ENCODE measurements at regions not wholly inside any gene's neighbourhood (a gene's known extent, or its start where the extent isn't known, plus 50 kb on each side); places are given as distances from the start of the nearest gene placed in this dataset.
"Not testable (repeated sequence)": the region's sequence is repeated elsewhere in the genome, so short reads cannot be mapped to it uniquely, and the experiment has no call there.

DNA sequence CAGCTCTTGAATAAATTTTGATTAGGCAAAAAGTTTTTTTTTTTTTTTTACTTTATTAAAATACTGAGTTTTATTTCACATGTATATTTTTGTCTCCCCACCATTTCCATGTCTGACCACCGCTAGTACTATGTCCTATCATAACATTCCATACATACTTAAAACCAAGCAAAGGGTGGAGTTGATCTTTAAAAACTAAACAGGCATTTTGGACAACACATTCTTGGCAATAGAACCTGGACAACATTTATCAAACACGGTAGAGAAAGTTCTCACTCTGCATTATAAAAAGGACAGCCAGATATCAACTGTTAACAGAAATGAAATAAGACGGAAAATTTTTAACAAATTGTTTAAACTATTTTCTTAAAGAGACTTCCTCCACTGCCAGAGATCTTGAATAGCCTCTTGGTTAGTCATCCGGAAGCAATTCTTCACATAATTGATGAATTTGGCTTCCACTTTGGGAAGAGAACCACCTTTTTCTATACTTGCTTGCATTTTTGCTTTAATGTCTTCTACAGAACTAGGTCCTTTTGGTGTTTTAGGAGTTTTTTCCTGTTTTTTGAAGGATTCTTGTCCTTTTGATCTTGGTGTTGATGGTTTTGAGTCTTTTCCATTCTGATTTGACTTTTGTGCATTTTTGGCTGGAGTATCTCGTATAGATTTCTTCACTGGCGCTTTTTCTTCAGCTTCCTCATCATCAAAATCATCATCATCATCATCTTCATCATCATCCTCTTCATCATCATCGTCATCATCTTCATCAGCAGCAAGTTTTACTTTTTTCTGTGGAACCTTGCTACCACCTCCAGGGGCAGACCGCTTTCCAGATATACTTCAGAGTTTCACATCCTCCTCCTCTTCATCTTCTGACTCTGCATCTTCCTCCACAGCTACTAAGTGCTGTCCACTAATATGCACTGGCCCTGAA is 58.7 kb downstream of the POU5F2 start:
- H3K27ac Mint-ChIP-seq, POLR2A ChIA-PET: not testable (repeated sequence)

DNA sequence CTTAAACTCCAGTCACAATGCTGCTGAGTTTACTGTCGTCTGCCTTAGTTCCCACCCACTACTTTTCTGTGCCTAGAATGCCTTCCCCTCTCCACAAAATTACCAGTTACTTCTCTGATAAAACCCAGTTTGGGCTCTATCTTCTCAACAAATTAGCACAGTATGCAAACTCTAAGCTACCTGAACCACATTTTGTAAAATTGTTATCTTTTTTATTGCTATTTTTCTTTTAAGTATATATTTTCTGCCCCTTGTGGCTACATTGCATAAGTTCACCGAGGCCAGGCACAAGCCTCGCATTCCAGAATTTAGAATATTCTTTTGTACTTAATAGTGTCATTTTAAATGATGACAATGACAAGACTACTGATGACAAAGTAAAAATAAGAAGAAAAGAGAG is 60.0 kb downstream of the POU5F2 start:
- ChIA-PET CTCF (interaction anchor here (0.6 kb wide), 1 partner anchor 72 kb away, joined by 3 read pairs; no protein-coding TSS in a partner anchor), POLR2A (no interaction called here)
- no peaks in the 10 kb centered on the region for H3K9me3 Mint-ChIP-seq (ENCODE audit: insufficient read depth)
- DNase-seq (no peak), ATAC-seq (no peak)
- H3K4me1 Mint-ChIP-seq (ENCODE audit: low read depth), result no peaks in the 10 kb centered on the region
- H3K27me3 Mint-ChIP-seq (ENCODE audit: low read depth), result no peaks in the 10 kb centered on the region
- no peaks in the 10 kb centered on the region for H3K36me3 Mint-ChIP-seq (ENCODE audit: low read depth)
- H3K4me3 Mint-ChIP-seq, result no peak overlapping the region
- no peak overlapping the region for H3K27ac Mint-ChIP-seq

More for the DNA sequence above, 58.7 kb downstream of the POU5F2 start:
- ATAC-seq; CTCF ChIA-PET; DNase-seq; H3K27me3 Mint-ChIP-seq (ENCODE audit: low read depth); H3K9me3 Mint-ChIP-seq (ENCODE audit: insufficient read depth); H3K36me3 Mint-ChIP-seq (ENCODE audit: low read depth); H3K4me1 Mint-ChIP-seq (ENCODE audit: low read depth); H3K4me3 Mint-ChIP-seq: not testable (repeated sequence)

DNA sequence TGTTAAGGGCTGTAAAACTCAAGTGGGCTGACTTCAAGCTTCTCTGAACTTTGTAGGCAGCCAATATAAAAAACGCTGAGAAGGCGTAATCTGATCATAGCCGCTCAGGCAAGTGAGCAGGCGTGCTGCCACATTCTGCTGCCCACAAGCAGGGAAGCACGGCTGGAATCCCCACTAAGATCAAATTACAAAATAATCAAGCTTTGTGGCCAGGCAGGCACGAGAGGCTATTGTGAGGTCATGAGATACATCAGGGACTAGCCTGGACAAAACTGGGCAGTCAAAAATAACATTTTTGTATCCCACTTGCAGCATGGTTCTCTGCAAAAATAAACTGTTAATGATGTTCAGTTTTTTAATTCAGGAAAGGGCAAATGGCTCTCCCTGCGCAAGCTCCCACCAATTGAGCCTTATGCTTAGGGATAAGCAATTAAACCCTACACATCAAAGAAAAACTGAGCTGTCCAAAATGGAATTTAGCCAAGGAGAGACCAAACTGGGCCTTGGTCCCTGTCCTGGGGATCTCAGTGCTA is 64.0 kb downstream of the POU5F2 start:
- CTCF ChIA-PET, result no interaction called here
- H3K9me3 Mint-ChIP-seq (ENCODE audit: insufficient read depth), result no peaks in the 10 kb centered on the region

DNA sequence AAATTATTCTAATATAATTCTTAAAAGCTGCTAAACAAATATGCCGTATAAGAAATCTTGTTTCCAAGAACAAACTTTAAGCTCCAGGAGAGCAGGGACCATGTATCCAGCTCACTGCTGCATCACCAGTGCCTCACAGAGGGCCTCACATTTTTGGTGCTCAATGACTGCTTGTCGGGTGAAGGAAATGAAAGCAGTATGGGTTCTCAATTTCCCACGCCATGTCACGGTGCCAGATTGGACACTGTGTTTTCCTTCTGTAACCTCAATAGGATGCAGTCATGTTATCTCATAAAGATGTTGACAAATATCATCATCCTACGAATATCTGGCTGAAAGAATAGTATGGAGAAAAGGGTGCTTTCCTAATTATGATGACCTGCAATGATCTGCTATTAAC is 64.7 kb downstream of the POU5F2 start:
- Mint-ChIP-seq H3K27me3 (ENCODE audit: low read depth) (no peaks in the 10 kb centered on the region), H3K4me3 (no peak overlapping the region), H3K27ac (no peak overlapping the region), H3K36me3 (ENCODE audit: low read depth) (no peaks in the 10 kb centered on the region), H3K9me3 (ENCODE audit: insufficient read depth) (no peaks in the 10 kb centered on the region), H3K4me1 (ENCODE audit: low read depth) (no peaks in the 10 kb centered on the region)
- ChIA-PET CTCF (interaction anchor here (2.0 kb wide), 1 partner anchor 21 kb away, joined by 5 read pairs; no protein-coding TSS in a partner anchor), POLR2A (no interaction called here)
- ATAC-seq (no peak), DNase-seq (no peak)

More for the DNA sequence above, 64.0 kb downstream of the POU5F2 start:
- Mint-ChIP-seq H3K36me3 (ENCODE audit: low read depth) (no peaks in the 10 kb centered on the region), H3K27ac (no peak overlapping the region), H3K4me3 (no peak overlapping the region), H3K27me3 (ENCODE audit: low read depth) (no peaks in the 10 kb centered on the region), H3K4me1 (ENCODE audit: low read depth) (no peaks in the 10 kb centered on the region)
- ATAC-seq (no peak), DNase-seq (no peak)
- POLR2A ChIA-PET, result no interaction called here

DNA sequence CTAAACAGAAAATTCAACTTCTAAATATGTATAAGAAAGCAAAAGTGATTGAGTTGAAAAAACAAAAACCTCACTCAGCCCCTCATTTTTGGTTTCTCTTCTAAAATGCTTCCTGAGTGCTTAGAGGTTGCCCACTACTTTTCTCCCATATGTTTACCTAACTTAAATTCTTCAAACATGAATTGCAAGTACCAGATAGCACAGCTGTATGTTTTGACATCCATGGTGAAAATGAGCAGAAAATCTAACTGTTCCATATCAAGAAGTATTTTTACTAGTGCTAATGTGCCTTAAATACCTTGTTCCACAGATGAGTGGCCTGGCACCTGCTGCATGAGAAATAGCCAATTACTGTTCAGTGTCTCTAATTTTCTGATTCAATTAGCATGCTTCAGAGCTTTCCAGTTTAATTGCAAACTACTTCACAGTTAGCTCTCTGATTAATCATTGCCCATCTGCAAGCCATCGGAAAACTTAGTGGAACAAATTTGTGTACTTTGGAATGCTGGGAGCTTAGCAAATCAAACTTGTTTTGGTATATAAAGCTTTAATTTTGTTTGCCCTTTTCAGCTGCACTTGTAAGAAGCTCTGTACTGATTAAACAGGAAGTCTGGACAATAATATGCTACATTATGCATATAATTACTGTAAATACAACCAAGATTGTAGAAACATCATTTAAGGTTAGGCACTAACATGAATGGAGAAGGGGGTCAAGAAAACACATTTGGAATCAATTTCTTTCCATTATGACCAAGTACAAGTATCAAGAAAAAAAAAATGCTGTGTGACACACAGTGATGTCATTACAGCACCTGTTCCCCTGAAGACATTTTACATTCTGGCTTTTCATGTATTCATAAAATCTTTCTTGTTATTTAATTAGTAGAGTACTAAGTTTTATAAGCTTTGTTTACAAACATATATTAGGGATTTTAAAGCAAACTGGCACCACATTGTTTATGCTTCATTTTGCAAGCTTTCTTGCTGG is 65.6 kb downstream of the POU5F2 start:
- Mint-ChIP-seq H3K27ac (no peak overlapping the region), H3K4me1 (ENCODE audit: low read depth) (no peaks in the 10 kb centered on the region), H3K9me3 (ENCODE audit: insufficient read depth) (no peaks in the 10 kb centered on the region), H3K4me3 (no peak overlapping the region), H3K36me3 (ENCODE audit: low read depth) (no peaks in the 10 kb centered on the region), H3K27me3 (ENCODE audit: low read depth) (no peaks in the 10 kb centered on the region)
- POLR2A ChIA-PET, result no interaction called here
- CTCF ChIA-PET, result interaction anchor here (2.0 kb wide), 1 partner anchor 20 kb away, joined by 5 read pairs; no protein-coding TSS in a partner anchor
- no peak for DNase-seq
- no peak for ATAC-seq

DNA sequence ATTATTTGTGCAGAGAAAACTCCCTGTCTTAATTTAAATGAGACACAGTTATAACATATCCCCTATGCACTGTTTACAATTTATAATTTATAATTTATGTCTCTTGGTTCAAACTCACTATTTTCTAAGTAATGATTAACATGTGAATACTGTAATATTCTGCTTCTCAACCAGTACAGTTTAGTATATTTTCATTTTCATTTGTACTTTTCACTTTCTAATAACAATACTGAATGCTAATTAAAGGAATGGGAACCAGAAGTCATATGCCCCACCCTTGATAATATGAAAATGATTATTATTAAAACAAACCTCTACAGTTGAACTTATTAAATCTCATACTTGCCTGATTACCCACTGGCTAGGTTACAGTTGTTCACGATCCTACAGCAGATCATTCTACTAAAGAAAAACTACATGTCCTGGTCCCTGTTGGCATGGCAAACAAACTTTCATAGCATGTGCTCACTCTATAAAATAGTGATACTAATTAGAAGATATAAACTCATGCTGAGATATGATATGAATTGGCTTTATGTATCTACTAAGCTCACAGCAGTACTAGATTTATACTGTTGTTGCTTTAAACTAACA is 66.4 kb downstream of the POU5F2 start:
- Mint-ChIP-seq H3K27me3 (ENCODE audit: low read depth) (no peaks in the 10 kb centered on the region), H3K27ac (no peak overlapping the region), H3K9me3 (ENCODE audit: insufficient read depth) (no peaks in the 10 kb centered on the region), H3K4me3 (no peak overlapping the region), H3K4me1 (ENCODE audit: low read depth) (no peaks in the 10 kb centered on the region), H3K36me3 (ENCODE audit: low read depth) (no peaks in the 10 kb centered on the region)
- DNase-seq (no peak), ATAC-seq (no peak)
- POLR2A ChIA-PET, result no interaction called here
- CTCF ChIA-PET, result interaction anchor here (2.0 kb wide), 1 partner anchor 19 kb away, joined by 5 read pairs; no protein-coding TSS in a partner anchor

DNA sequence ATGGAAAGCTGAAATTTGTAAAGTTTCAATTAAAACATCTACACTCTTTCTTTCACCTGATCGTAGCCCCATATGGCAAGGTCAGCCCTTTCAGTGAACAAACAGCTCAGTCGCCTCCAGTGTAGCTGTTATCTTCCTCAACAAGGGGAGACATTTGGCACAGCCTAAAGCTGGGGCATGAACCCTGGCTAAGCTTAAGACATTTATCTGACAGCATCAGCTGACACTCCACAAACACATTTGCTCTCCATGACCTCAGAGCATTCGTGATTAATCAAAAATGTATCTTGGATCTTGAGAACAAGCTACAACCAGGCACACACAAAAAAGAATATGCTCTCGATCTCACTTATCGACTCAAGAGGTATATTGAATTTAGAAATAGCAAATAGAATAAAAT is 67.3 kb downstream of the POU5F2 start:
- H3K4me1 Mint-ChIP-seq (ENCODE audit: low read depth), result no peaks in the 10 kb centered on the region
- ATAC-seq (no peak), DNase-seq (no peak)
- POLR2A ChIA-PET, result no interaction called here
- H3K36me3 Mint-ChIP-seq (ENCODE audit: low read depth), result no peaks in the 10 kb centered on the region
- CTCF ChIA-PET, result no interaction called here
- no peak overlapping the region for H3K4me3 Mint-ChIP-seq
- H3K9me3 Mint-ChIP-seq (ENCODE audit: insufficient read depth), result no peaks in the 10 kb centered on the region
- H3K27ac Mint-ChIP-seq, result no peak overlapping the region
- H3K27me3 Mint-ChIP-seq (ENCODE audit: low read depth), result no peaks in the 10 kb centered on the region

DNA sequence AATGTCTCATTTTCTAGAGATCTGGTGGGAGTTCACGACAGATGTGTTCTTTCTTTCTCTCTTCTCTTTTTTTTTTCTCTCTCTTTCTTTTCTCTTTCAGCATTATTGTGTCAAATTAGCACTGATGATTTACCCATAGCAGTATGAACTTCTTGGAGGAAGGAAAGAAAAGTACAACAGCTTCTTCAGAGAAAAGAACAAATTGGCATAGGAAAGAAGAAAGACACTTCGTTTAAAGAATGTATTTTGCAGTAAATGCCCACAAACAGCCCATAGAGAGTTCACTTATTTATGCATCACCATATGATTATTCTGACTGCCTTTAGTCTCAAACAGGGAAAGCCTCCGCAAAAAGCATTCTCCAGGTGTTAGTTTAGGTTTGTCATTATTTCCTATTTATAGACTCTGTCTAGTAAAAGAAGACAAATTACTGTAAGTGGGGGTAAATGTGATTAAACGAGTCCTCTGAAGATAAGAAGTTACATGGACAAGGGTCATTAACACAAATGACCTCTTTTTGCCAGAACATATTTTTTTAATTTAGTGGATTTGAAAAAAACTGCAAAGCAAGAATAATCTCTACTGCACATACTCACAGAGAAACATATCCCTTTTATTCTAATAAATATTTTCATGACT is 68.0 kb downstream of the POU5F2 start:
- Mint-ChIP-seq H3K9me3 (ENCODE audit: insufficient read depth) (no peaks in the 10 kb centered on the region), H3K27me3 (ENCODE audit: low read depth) (no peaks in the 10 kb centered on the region), H3K4me1 (ENCODE audit: low read depth) (no peaks in the 10 kb centered on the region), H3K36me3 (ENCODE audit: low read depth) (no peaks in the 10 kb centered on the region), H3K4me3 (no peak overlapping the region), H3K27ac (no peak overlapping the region)
- DNase-seq (no peak), ATAC-seq (no peak)
- ChIA-PET POLR2A (interaction anchor here (0.5 kb wide), 1 partner anchor 25 kb away, joined by 3 read pairs; no protein-coding TSS in a partner anchor), CTCF (no interaction called here)

DNA sequence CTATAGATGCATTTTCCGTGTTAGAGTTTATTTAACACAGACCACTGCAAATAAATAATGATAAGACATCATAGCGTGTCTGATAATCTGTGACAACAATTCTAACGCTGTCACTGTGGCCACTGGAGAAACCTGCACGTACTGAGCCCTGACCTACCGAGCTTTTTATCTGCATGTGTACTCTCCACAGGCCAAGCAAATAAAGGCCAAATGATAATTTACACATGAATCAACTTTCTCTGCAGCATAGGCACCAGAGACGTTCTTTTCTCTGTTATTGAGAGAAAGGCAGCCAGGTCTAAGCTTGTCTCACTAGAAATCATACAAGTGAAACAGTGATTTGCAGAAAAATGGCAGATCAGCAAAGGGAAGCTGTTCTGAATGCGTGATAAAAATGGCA is 75.8 kb downstream of the POU5F2 start:
- no peaks in the 10 kb centered on the region for H3K36me3 Mint-ChIP-seq (ENCODE audit: low read depth)
- POLR2A ChIA-PET, result no interaction called here

DNA sequence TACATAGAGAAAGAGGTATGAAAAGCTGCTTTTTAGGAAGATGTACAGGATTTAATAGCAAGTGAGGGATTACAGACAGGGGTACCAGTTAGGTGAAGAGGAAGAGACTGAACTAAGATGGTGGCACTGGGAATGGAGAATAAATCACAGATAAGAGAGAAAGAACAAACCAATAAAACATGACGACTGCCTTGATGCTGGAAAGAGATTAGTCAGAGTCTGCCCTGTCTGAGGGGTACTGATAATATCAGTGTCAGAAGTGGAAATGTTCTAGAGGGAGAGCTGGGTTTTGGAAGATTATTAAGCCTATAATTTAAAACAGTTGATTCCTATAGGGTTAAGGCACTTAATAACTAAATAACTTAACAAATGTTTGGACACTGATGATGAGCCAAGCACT is 77.7 kb downstream of the NR2F1 start:
- no peak for ATAC-seq
- Mint-ChIP-seq H3K4me3 (no peak overlapping the region), H3K36me3 (ENCODE audit: low read depth) (no peaks in the 10 kb centered on the region), H3K9me3 (ENCODE audit: insufficient read depth) (no peaks in the 10 kb centered on the region), H3K27me3 (ENCODE audit: low read depth) (no peaks in the 10 kb centered on the region), H3K27ac (no peak overlapping the region), H3K4me1 (ENCODE audit: low read depth) (no peaks in the 10 kb centered on the region)
- CTCF ChIA-PET, result interaction anchor here (1.3 kb wide), 1 partner anchor 11 kb away, joined by 3 read pairs; no protein-coding TSS in a partner anchor
- POLR2A ChIA-PET, result no interaction called here
- no peak for DNase-seq

More for the DNA sequence above, 75.8 kb downstream of the POU5F2 start:
- no peaks in the 10 kb centered on the region for H3K4me1 Mint-ChIP-seq (ENCODE audit: low read depth)
- no peaks in the 10 kb centered on the region for H3K9me3 Mint-ChIP-seq (ENCODE audit: insufficient read depth)
- no peaks in the 10 kb centered on the region for H3K27me3 Mint-ChIP-seq (ENCODE audit: low read depth)
- DNase-seq, result no peak
- no peak overlapping the region for H3K27ac Mint-ChIP-seq
- CTCF ChIA-PET, result no interaction called here
- H3K4me3 Mint-ChIP-seq, result no peak overlapping the region
- no peak for ATAC-seq

DNA sequence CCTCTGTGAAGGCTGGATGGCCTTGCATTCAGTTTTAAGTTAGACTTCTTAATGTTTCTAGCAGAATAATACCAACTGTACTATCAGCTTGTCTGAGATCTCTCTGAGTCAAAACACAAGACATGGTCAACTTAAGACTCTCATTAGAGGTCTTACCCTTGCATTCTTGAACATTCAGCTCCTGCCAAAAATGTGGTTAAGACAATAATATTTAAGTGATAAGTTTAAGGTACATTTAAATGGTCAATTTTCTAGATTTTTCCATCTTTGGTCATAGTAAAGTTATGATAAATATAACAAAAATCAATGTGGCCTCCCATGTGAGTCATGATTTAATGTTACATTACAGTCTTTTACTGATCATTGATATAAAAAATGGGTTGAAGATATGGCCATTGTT is 75.0 kb downstream of the NR2F1 start:
- H3K9me3 Mint-ChIP-seq (ENCODE audit: insufficient read depth), result no peaks in the 10 kb centered on the region
- no peaks in the 10 kb centered on the region for H3K27me3 Mint-ChIP-seq (ENCODE audit: low read depth)
- POLR2A ChIA-PET, result no interaction called here
- no peaks in the 10 kb centered on the region for H3K36me3 Mint-ChIP-seq (ENCODE audit: low read depth)
- H3K4me1 Mint-ChIP-seq (ENCODE audit: low read depth), result no peaks in the 10 kb centered on the region
- no peak overlapping the region for H3K4me3 Mint-ChIP-seq
- H3K27ac Mint-ChIP-seq, result no peak overlapping the region
- CTCF ChIA-PET, result no interaction called here
- ATAC-seq (no peak), DNase-seq (no peak)

Data from activated CD8-positive, alpha-beta T cell treated with anti-CD3 and anti-CD28 coated beads, Interleukin-2, amount 10 ng/mL, durations not matched to agents 7 days and 5 days (primary cell).